ENCODE measurements at regions not wholly inside any gene's neighbourhood (a gene's known extent, or its start where the extent isn't known, plus 50 kb on each side); places are given as distances from the start of the nearest gene placed in this dataset.

- H4K8ac ChIP-seq (ENCODE audit: extremely low read depth, insufficient read depth, low read length) = no peak overlapping the region
- H4K91ac ChIP-seq (replicated peaks; ENCODE audit: insufficient read length, low read length) = no peak overlapping the region
- FAIRE-seq = no peak
- no peak overlapping the region for H3K4me3 ChIP-seq (ENCODE audit: extremely low read depth in 1 of 4, insufficient read depth in 2 of 4, low read depth in 3 of 4, low read length in 4 of 4)
- no peak overlapping the region for H3K27ac ChIP-seq (ENCODE audit: low read depth, low read length)
- H2AK5ac ChIP-seq (ENCODE audit: low read depth, low read length) = no peak overlapping the region
- no peak for TF ChIP-seq RXRA (IDR thresholded peaks at IDR 0.05; ENCODE audit: insufficient read depth, low read depth, low read length)
- TF ChIP-seq SIRT6 (IDR thresholded peaks at IDR 0.05; ENCODE audit: low read length) = no peak
- no peak for TF ChIP-seq TEAD4 (IDR thresholded peaks at IDR 0.05; ENCODE audit: low read depth, low read length)
- no peak for TF ChIP-seq RBBP5 (IDR thresholded peaks at IDR 0.05; ENCODE audit: borderline replicate concordance, low read depth, low read length)
- no peak for TF ChIP-seq SP1 (IDR thresholded peaks at IDR 0.05; ENCODE audit: low read depth, low read length)
- no peak for TF ChIP-seq BRCA1 (IDR thresholded peaks at IDR 0.05; ENCODE audit: low read depth, low read length)
- no peak overlapping the region for H2BK12ac ChIP-seq (ENCODE audit: low read depth, low read length)
- no peaks in the 10 kb centered on the region for H3K79me1 ChIP-seq (ENCODE audit: low read depth, low read length)
- peaks cover 0 to 3% (median 0%) of the 10 kb centered on the region in 4 experiments; a peak in 3 of 7 replicates for H3K27me3 ChIP-seq (replicated peaks in 1 of 4; ENCODE audit: control insufficient read depth in 3 of 4, extremely low read depth in 1 of 4, insufficient read depth in 3 of 4, low read length in 3 of 4)
- H4K5ac ChIP-seq (ENCODE audit: insufficient read length, low read depth, low read length) = no peak overlapping the region
- H3K9me3 ChIP-seq (ENCODE audit: insufficient read depth in 2 of 2, low read depth in 1 of 2, low read length in 1 of 2) = no peaks in the 10 kb centered on the region
- no peaks in the 10 kb centered on the region for H4K20me1 ChIP-seq (replicated peaks in 1 of 2; ENCODE audit: control insufficient read depth in 1 of 2, insufficient read depth in 2 of 2, low read length in 2 of 2)
- no peak overlapping the region for H2BK15ac ChIP-seq (ENCODE audit: low read length)
- no peak overlapping the region for H2BK5ac ChIP-seq (ENCODE audit: low read depth, low read length)
- no peaks in the 10 kb centered on the region for H3K79me2 ChIP-seq (ENCODE audit: control insufficient read depth in 1 of 2, insufficient read depth in 2 of 2, low read length in 2 of 2)
- no peaks in the 10 kb centered on the region for H3K36me3 ChIP-seq (ENCODE audit: control insufficient read depth in 2 of 4, insufficient read depth in 4 of 4, low read length in 3 of 4)
- no peak overlapping the region for H2BK20ac ChIP-seq (ENCODE audit: low read length)
- no peak overlapping the region for H3K23ac ChIP-seq (ENCODE audit: insufficient read length)
- H3K56ac ChIP-seq (replicated peaks; ENCODE audit: insufficient read length, low read depth, low read length) = no peak overlapping the region
- H3K14ac ChIP-seq (ENCODE audit: insufficient read length) = no peak overlapping the region
- ChIA-PET POLR2A (ENCODE audit: partially characterized antibody) (no interaction called here), CTCF (ENCODE audit: partially characterized antibody) (interaction anchor here (0.8 to 8.8 kb wide), 4 partner anchors 9 to 17 kb away, joined by 3 to 70 read pairs (median 3); no protein-coding TSS in a partner anchor)
- H3K4ac ChIP-seq (replicated peaks; ENCODE audit: insufficient read length, low read depth, low read length) = no peak overlapping the region
- peaks cover 0 to 6% (median 4%) of the 10 kb centered on the region in 4 experiments; a peak in 2 of 7 replicates for H3K4me1 ChIP-seq (replicated peaks in 1 of 4; ENCODE audit: control insufficient read depth in 3 of 4, insufficient read depth in 4 of 4, low read length in 3 of 4)
- H3K18ac ChIP-seq (ENCODE audit: extremely low read depth, low read length) = no peak overlapping the region
- no peak for DNase-seq (ENCODE audit: low read depth in 1 of 2, low spot score in 2 of 2)
- no peak overlapping the region for H3K4me2 ChIP-seq (ENCODE audit: insufficient read depth in 1 of 2, low read depth in 2 of 2, low read length in 2 of 2)
- no peaks in the 10 kb centered on the region for H3K23me2 ChIP-seq (ENCODE audit: low read depth, low read length)
- no peak overlapping the region for H2BK120ac ChIP-seq (replicated peaks; ENCODE audit: low read depth, low read length)
- no peak overlapping the region for H3K9ac ChIP-seq (replicated peaks in 1 of 4; ENCODE audit: extremely low read depth in 1 of 4, low read depth in 3 of 4, low read length in 3 of 4)
- 91% methylated on average over 3 of the region's 3 CpGs; no CpG with 5 or more reads in 1 of the 2 experiments for WGBS, 2 experiments (ENCODE audit: extremely low coverage in 1 of 2, insufficient coverage in 1 of 2, insufficient read length in 1 of 2, insufficient replicate concordance in 2 of 2, low coverage in 1 of 2, low lambda C conversion rate in 2 of 2, missing lambda C conversion rate in 1 of 2)
- H2AFZ ChIP-seq (ENCODE audit: low read length) = no peak overlapping the region
Measured at GRCh38 chr11:113549061-113549460, 73.9 kb upstream of the DRD2 start.

Data from H1 (cell line).